ENCODE measurements at regions not wholly inside any gene's neighbourhood (a gene's known extent, or its start where the extent isn't known, plus 50 kb on each side); places are given as distances from the start of the nearest gene placed in this dataset.

- no peaks in the 10 kb centered on the region for H3K9me3 ChIP-seq
- no peak for ATAC-seq (ENCODE audit: low FRiP score in 2 of 2)
These were observed 215.4 kb upstream of the PROX1 start for GRCh38 chr1:213772128-213773063.

DNA sequence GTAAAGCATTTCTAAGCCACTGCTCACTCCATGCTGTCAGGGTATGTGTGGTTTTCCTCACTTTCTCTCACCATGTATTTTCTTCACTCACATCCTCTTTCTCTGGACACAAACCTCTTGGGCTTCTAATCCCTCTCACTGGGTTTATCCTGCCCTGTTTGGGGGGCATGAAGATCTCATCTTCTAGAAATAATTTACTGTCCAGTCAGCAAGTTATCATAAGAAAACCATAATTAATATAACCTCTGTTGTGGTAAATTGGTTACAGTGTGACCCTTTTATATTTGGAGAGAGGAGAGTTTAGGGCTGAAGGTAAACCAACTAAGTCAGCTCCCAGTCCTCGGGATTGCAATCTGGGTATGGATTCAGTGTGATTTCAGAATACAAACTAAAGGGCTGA is 213.8 kb upstream of the PROX1 start:
- no peaks in the 10 kb centered on the region for H3K27me3 ChIP-seq
- H3K9me3 ChIP-seq = no peaks in the 10 kb centered on the region
- TF ChIP-seq CTCF (IDR thresholded peaks at IDR 0.05) (no peak), POLR2A (IDR thresholded peaks at IDR 0.05) (no peak), POLR2AphosphoS5 (IDR thresholded peaks at IDR 0.05) (no peak), EP300 (IDR thresholded peaks at IDR 0.05) (no peak)
- H3K27ac ChIP-seq = no peak overlapping the region
- no peak for DNase-seq
- no peak overlapping the region for H3K4me3 ChIP-seq
- peaks cover 0 to 2% (median 0%) of the 10 kb centered on the region in 4 donors for H3K4me1 ChIP-seq
- no peak for ATAC-seq (ENCODE audit: low FRiP score in 2 of 2)
- WGBS, 2 donors = 91 to 95% methylated on average over 1 of the region's 1 CpG
- no peaks in the 10 kb centered on the region for H3K36me3 ChIP-seq

More at GRCh38 chr1:213772128-213773063, 215.4 kb upstream of the PROX1 start:
- TF ChIP-seq POLR2AphosphoS5 (IDR thresholded peaks at IDR 0.05) = no peak
- H3K36me3 ChIP-seq = no peaks in the 10 kb centered on the region
- WGBS, 2 donors = 78 to 80% methylated on average over 22 to 23 of the region's 23 CpGs
- no peak overlapping the region for H3K4me3 ChIP-seq
- H3K27ac ChIP-seq = no peak overlapping the region
- no peaks in the 10 kb centered on the region for H3K4me1 ChIP-seq
- DNase-seq = no peak
- no peaks in the 10 kb centered on the region for H3K27me3 ChIP-seq

- no peak for TF ChIP-seq POLR2A (IDR thresholded peaks at IDR 0.05)
- TF ChIP-seq POLR2AphosphoS5 (IDR thresholded peaks at IDR 0.05) = no peak
- TF ChIP-seq CTCF (IDR thresholded peaks at IDR 0.05) = no peak
- TF ChIP-seq EP300 (IDR thresholded peaks at IDR 0.05) = peak in 1 of 4 donors; percentile 21
- Histone ChIP-seq H3K36me3 (no peaks in the 10 kb centered on the region), H3K4me3 (no peak overlapping the region), H3K9me3 (no peaks in the 10 kb centered on the region), H3K4me1 (peaks cover 0 to 6% (median 0%) of the 10 kb centered on the region in 4 donors), H3K27ac (no peak overlapping the region), H3K27me3 (no peaks in the 10 kb centered on the region)
- peak in 1 of 2 donors; percentile 59 for DNase-seq
- no peak for ATAC-seq (ENCODE audit: low FRiP score in 2 of 2)
- WGBS, 2 donors = 56 to 69% methylated on average over 5 of the region's 5 CpGs
These were observed 210.8 kb upstream of the PROX1 start for GRCh38 chr1:213776969-213777368.

DNA sequence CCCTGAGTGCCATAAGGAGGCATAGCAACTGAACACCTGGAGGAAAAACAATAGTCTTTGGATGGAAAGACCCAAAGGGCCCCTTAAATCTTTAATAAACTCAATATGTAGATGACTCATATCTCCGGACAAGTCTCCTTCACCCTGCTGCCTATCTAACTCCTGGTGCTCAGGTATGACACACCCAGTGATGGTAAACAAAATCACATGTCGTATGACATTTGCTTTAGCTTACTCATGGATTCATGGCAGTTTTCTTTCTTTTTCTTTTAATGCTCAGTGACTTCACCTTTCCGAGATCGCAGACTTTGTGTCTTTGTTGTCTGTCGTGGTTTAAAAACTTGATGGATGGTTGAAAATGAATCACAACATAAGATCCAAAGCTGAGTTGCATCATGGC is 208.5 kb upstream of the PROX1 start:
- no peaks in the 10 kb centered on the region for H3K36me3 ChIP-seq
- no peak overlapping the region for H3K4me3 ChIP-seq
- DNase-seq (no peak), ATAC-seq (ENCODE audit: low FRiP score in 2 of 2) (no peak)
- H3K4me1 ChIP-seq = peaks cover 0 to 6% (median 0%) of the 10 kb centered on the region in 4 donors
- H3K27me3 ChIP-seq = no peaks in the 10 kb centered on the region
- TF ChIP-seq CTCF (IDR thresholded peaks at IDR 0.05) (no peak), EP300 (IDR thresholded peaks at IDR 0.05) (no peak), POLR2AphosphoS5 (IDR thresholded peaks at IDR 0.05) (no peak), POLR2A (IDR thresholded peaks at IDR 0.05) (no peak)
- H3K9me3 ChIP-seq = no peaks in the 10 kb centered on the region
- 66 to 82% methylated on average over 5 of the region's 5 CpGs for WGBS, 2 donors
- H3K27ac ChIP-seq = no peak overlapping the region

- Histone ChIP-seq H3K4me3 (no peak overlapping the region), H3K27me3 (no peaks in the 10 kb centered on the region), H3K36me3 (no peaks in the 10 kb centered on the region), H3K4me1 (peaks cover 0 to 6% (median 0%) of the 10 kb centered on the region in 4 donors), H3K27ac (no peak overlapping the region), H3K9me3 (no peaks in the 10 kb centered on the region)
- TF ChIP-seq CTCF (IDR thresholded peaks at IDR 0.05) (no peak), POLR2A (IDR thresholded peaks at IDR 0.05) (no peak), POLR2AphosphoS5 (IDR thresholded peaks at IDR 0.05) (no peak), EP300 (IDR thresholded peaks at IDR 0.05) (no peak)
- DNase-seq (no peak), ATAC-seq (ENCODE audit: low FRiP score in 2 of 2) (no peak)
- WGBS, 2 donors = 71 to 74% methylated on average over 20 of the region's 20 CpGs
These were observed 204.7 kb upstream of the PROX1 start for GRCh38 chr1:213782941-213783672.
